Endodermal cell (in vitro differentiated cells): ENCODE measurements at regions not wholly inside any gene's neighbourhood (a gene's known extent, or its start where the extent isn't known, plus 50 kb on each side); places are given as distances from the start of the nearest gene placed in this dataset.

Experiments
- DNase-seq: peaks from one replicate; pipeline ENCODE4 v3.0.0-alpha.2; 2017
- H3K27ac ChIP-seq: 2 replicates; pipeline ENCODE4 v1.5.1; 2013; ENCODE audit warnings: mild to moderate bottlenecking, low read depth, low read length, moderate library complexity
- H3K27me3 ChIP-seq: 2 replicates; pipeline ENCODE4 v1.6.1; 2013; ENCODE audit warnings: mild to moderate bottlenecking, low read length, moderate library complexity; ENCODE audit not compliant: insufficient read depth, control insufficient read depth, poor library complexity, severe bottlenecking
- H3K36me3 ChIP-seq: 2 replicates; pipeline ENCODE4 v1.7.0; 2013; ENCODE audit warnings: mild to moderate bottlenecking, low read length, moderate library complexity; ENCODE audit not compliant: control insufficient read depth, insufficient read depth
- H3K4me1 ChIP-seq: one replicate; pipeline ENCODE4 v1.7.0; 2013; ENCODE audit warnings: low read length; ENCODE audit not compliant: control insufficient read depth, insufficient read depth
- H3K4me3 ChIP-seq: 2 replicates; pipeline ENCODE4 v1.5.1; 2013; ENCODE audit warnings: mild to moderate bottlenecking, low read length, moderate library complexity
- H3K9ac ChIP-seq: 2 replicates; pipeline ENCODE4 v1.6.1; 2013; ENCODE audit warnings: mild to moderate bottlenecking, low read length, moderate library complexity; ENCODE audit not compliant: poor library complexity, severe bottlenecking; ENCODE audit errors: extremely low read depth
- H3K9me3 ChIP-seq: 2 replicates; pipeline ENCODE4 v1.6.1; 2013; ENCODE audit warnings: mild to moderate bottlenecking, low read length, moderate library complexity; ENCODE audit not compliant: control insufficient read depth
- H3K27ac Mint-ChIP-seq: 2 replicates; pipeline ENCODE4 v1.8.0; 2020; ENCODE audit warnings: mixed read lengths
- H3K27me3 Mint-ChIP-seq: 2 replicates; pipeline ENCODE4 v1.8.0; 2021; ENCODE audit warnings: mild to moderate bottlenecking, mixed read lengths; ENCODE audit not compliant: insufficient read depth
- H3K36me3 Mint-ChIP-seq: 2 replicates; pipeline ENCODE4 v1.8.0; 2020; ENCODE audit warnings: low read depth, mixed read lengths
- H3K4me1 Mint-ChIP-seq: 2 replicates; pipeline ENCODE4 v1.8.0; 2020; ENCODE audit warnings: mixed read lengths
- H3K4me3 Mint-ChIP-seq: 2 replicates; pipeline ENCODE4 v1.8.0; 2020; ENCODE audit warnings: mild to moderate bottlenecking, moderate library complexity, mixed read lengths
- H3K9me3 Mint-ChIP-seq: 2 replicates; pipeline ENCODE4 v1.8.0; 2020; ENCODE audit warnings: mild to moderate bottlenecking, mixed read lengths
- WGBS, 2 experiments: methylation state at CpG; one replicate each; pipeline versions ENCODE4 v1.1.5 to v1.1.7; 2013; ENCODE audit warnings: missing lambda C conversion rate in 2 of 2, mixed read lengths in 1 of 2; ENCODE audit not compliant: insufficient coverage in 1 of 2, insufficient read length in 1 of 2; 5-methylcytosine and 5-hydroxymethylcytosine counted together
- TF ChIP-seq, protein P1 (sequence below): fragments of 200-600 bp; sonication (generic); conservative IDR thresholded peaks from 2 replicates; pipeline ENCODE4 v1.5.0; 2021; ENCODE audit warnings: antibody characterized with exemption, mild to moderate bottlenecking

DNA sequence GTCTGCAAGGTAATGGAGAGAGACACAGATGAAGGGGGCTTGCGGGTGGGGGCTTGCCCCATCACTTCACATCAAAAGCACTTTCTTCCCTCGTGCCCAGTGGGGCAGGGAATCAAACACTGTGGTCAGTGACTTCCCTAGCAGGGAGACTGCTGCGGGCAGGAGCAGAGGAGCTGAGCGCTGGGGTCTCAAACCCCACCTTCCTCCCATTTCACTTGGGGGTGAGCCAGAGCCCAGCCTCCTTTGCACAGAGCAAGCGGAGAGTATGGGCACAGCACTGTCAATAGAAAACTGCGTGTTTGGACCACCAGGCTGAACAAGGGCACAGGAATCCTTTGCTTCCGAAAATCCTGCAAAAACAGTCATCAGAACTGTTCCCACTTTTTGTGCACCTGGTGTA is 355.8 kb upstream of the MKI67 start:
- H3K4me3 ChIP-seq = no peak overlapping the region
- 90 to 100% methylated on average over 2 to 7 of the region's 7 CpGs for WGBS, 2 experiments

DNA sequence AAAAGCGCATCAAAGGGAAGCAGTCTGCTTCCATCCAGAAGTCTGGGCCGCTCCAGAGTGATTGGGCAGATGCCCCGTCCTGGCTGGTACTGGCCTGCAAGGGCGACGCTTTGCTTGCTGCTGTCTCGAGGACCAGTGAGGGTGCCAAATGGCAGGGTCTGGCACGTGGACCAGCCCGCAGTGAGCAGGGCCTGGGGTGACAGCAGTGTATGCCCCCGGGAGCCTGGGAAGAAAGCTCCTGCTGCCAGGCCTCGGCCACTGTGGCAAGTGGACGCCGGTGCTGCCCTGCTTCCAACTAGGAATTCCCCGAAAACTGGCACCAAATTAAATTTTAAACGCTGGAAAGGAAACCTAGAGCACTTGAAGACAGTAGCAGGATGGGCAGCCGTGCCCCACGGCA is 357.0 kb upstream of the MKI67 start:
- WGBS, 2 experiments = 92 to 98% methylated on average over 14 to 16 of the region's 16 CpGs
- Mint-ChIP-seq H3K9me3 (peaks cover 4% of the 10 kb centered on the region), H3K27ac (no peak overlapping the region), H3K4me1 (peaks cover 5% of the 10 kb centered on the region), H3K36me3 (no peaks in the 10 kb centered on the region), H3K27me3 (no peaks in the 10 kb centered on the region), H3K4me3 (no peak overlapping the region)
- Histone ChIP-seq H3K9ac (no peak overlapping the region), H3K4me3 (no peak overlapping the region), H3K36me3 (no peaks in the 10 kb centered on the region), H3K27me3 (no peaks in the 10 kb centered on the region), H3K9me3 (no peaks in the 10 kb centered on the region), H3K4me1 (no peaks in the 10 kb centered on the region), H3K27ac (no peak overlapping the region)
- DNase-seq = no peak
- TF ChIP-seq, protein P1, sequence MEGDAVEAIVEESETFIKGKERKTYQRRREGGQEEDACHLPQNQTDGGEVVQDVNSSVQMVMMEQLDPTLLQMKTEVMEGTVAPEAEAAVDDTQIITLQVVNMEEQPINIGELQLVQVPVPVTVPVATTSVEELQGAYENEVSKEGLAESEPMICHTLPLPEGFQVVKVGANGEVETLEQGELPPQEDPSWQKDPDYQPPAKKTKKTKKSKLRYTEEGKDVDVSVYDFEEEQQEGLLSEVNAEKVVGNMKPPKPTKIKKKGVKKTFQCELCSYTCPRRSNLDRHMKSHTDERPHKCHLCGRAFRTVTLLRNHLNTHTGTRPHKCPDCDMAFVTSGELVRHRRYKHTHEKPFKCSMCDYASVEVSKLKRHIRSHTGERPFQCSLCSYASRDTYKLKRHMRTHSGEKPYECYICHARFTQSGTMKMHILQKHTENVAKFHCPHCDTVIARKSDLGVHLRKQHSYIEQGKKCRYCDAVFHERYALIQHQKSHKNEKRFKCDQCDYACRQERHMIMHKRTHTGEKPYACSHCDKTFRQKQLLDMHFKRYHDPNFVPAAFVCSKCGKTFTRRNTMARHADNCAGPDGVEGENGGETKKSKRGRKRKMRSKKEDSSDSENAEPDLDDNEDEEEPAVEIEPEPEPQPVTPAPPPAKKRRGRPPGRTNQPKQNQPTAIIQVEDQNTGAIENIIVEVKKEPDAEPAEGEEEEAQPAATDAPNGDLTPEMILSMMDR = no peak

More for the DNA sequence above, 355.8 kb upstream of the MKI67 start:
- Histone ChIP-seq H3K27me3 (no peaks in the 10 kb centered on the region), H3K9ac (no peak overlapping the region), H3K9me3 (no peaks in the 10 kb centered on the region), H3K4me1 (no peaks in the 10 kb centered on the region), H3K36me3 (no peaks in the 10 kb centered on the region), H3K27ac (no peak overlapping the region)
- no peak overlapping the region for H3K27ac Mint-ChIP-seq
- no peak overlapping the region for H3K4me3 Mint-ChIP-seq
- H3K27me3 Mint-ChIP-seq = no peaks in the 10 kb centered on the region
- H3K9me3 Mint-ChIP-seq = no peaks in the 10 kb centered on the region
- DNase-seq = no peak
- TF ChIP-seq, protein P1 = no peak
- no peaks in the 10 kb centered on the region for H3K36me3 Mint-ChIP-seq
- H3K4me1 Mint-ChIP-seq = peaks cover 5% of the 10 kb centered on the region

DNA sequence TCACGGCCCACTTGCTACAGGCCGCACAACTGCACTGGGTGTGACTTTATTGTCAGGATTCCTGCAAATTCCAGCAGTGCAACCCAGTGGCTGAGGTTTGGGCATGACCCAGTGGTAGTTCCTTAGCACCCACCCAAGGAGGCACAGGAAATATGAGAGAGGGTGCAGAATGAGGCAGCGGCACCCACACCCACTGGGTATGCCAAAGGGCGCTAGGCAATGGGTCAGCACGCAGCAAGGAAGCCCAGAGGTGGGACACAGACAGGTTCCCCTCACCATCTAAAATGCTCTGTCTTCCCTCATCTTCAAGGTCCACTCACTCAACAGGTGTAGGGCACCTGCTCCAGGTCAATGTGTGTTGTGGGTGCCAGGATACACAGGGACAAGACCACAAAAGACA is 357.8 kb upstream of the MKI67 start:
- TF ChIP-seq, protein P1 = no peak

More for the DNA sequence above, 357.8 kb upstream of the MKI67 start:
- peaks cover 6% of the 10 kb centered on the region for H3K9me3 Mint-ChIP-seq
- Histone ChIP-seq H3K27ac (no peak overlapping the region), H3K9ac (no peak overlapping the region), H3K4me3 (no peak overlapping the region), H3K27me3 (no peaks in the 10 kb centered on the region), H3K36me3 (no peaks in the 10 kb centered on the region), H3K9me3 (no peaks in the 10 kb centered on the region), H3K4me1 (no peaks in the 10 kb centered on the region)
- WGBS, 2 experiments = 92 to 100% methylated on average over 2 to 5 of the region's 5 CpGs
- no peak overlapping the region for H3K4me3 Mint-ChIP-seq
- H3K27ac Mint-ChIP-seq = no peak overlapping the region
- DNase-seq = no peak
- H3K27me3 Mint-ChIP-seq = no peaks in the 10 kb centered on the region
- peaks cover 5% of the 10 kb centered on the region for H3K4me1 Mint-ChIP-seq
- H3K36me3 Mint-ChIP-seq = no peaks in the 10 kb centered on the region
